Epithelial cell of esophagus (primary cell): ENCODE measurements at regions not wholly inside any gene's neighbourhood (a gene's known extent, or its start where the extent isn't known, plus 50 kb on each side); places are given as distances from the start of the nearest gene placed in this dataset.

Source experiments
- DNase-seq: peaks from one replicate; pipeline ENCODE4 v3.0.0; 2010; ENCODE audit warnings: low read depth
- H3K4me3 ChIP-seq: 2 replicates; pipeline ENCODE4 v1.5.1; 2011; ENCODE audit warnings: mild to moderate bottlenecking, low read length, control low read depth
- TF ChIP-seq, protein P1 (sequence below): IDR thresholded peaks from 2 replicates; pipeline ENCODE4 v1.5.1; 2011; ENCODE audit warnings: low read depth, mild to moderate bottlenecking, low read length, control low read depth, inconsistent platforms; ENCODE audit not compliant: insufficient read depth; ENCODE audit errors: missing control alignments

DNA sequence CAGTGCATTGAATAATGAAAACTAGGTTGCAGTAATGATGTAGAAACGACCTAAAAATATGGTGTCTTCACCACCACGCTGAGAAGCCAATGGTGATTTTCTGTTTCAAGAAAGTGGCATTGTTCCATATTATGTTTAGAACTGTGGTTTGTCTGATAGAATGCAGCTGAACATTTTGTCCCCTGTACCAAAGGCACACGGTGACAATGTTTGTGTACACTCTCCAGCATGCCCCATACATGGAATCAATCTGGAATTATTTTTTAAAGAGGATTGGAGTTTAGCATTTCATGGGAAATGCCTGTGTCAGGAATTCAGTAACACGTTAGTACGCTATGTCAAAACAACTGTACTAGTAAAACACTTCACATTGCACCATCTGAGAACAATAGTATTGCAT is 237.4 kb upstream of the AUTS2 start:
- no peak for DNase-seq
- H3K4me3 ChIP-seq, result no peak overlapping the region
- TF ChIP-seq, protein P1, sequence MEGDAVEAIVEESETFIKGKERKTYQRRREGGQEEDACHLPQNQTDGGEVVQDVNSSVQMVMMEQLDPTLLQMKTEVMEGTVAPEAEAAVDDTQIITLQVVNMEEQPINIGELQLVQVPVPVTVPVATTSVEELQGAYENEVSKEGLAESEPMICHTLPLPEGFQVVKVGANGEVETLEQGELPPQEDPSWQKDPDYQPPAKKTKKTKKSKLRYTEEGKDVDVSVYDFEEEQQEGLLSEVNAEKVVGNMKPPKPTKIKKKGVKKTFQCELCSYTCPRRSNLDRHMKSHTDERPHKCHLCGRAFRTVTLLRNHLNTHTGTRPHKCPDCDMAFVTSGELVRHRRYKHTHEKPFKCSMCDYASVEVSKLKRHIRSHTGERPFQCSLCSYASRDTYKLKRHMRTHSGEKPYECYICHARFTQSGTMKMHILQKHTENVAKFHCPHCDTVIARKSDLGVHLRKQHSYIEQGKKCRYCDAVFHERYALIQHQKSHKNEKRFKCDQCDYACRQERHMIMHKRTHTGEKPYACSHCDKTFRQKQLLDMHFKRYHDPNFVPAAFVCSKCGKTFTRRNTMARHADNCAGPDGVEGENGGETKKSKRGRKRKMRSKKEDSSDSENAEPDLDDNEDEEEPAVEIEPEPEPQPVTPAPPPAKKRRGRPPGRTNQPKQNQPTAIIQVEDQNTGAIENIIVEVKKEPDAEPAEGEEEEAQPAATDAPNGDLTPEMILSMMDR, result no peak

DNA sequence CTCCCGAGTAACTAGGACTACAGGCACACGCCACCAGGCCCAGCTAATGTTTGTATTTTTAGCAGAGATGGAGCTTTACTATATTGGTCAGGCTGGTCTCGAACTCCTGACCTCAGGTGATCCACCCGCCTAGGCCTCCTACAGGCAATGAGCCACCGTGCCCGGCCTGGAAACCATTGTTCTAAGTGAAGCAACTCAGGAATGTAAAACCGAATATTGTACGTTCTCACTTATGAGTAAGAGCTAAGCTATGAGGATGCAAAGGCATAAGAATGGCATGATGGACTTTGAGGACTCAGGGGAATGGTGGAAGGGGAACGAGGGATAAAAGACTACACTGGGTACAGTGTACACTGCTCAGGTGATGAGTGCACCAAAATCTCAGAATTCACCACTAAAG is 235.1 kb upstream of the AUTS2 start:
- H3K4me3 ChIP-seq, result no peak overlapping the region
- TF ChIP-seq, protein P1, result no peak
- no peak for DNase-seq

GRCh38 chr7:69364813-69365643 is 233.2 kb upstream of the AUTS2 start:
- no peak for DNase-seq
- TF ChIP-seq, protein P1, result no peak
- no peak overlapping the region for H3K4me3 ChIP-seq

DNA sequence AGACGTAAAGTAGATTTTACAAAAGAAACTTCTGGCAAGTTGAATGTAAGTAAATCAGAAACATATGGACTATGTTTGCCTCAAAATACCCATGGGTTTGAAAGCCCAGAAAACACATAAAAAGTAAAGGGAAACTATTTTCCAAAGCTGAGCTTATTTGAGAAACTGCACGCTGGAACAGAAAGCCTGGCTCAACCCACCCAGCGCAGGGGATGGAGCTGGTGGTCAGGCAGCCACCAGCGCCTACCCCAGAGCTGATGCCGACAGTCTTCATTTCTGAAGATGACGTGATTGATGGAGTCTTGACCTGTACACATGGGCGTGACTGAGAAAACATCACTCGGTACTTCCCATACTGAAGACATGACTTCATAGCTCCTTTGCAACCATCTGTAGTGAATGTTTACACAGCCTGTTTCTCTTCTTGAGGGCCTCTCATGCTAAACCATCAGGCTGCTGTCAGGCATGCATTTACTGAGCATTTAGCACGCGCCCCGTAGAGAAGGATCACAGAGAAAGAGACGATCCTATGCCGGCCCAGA is 232.6 kb upstream of the AUTS2 start:
- no peak for DNase-seq
- TF ChIP-seq, protein P1, result no peak
- H3K4me3 ChIP-seq, result no peak overlapping the region

DNA sequence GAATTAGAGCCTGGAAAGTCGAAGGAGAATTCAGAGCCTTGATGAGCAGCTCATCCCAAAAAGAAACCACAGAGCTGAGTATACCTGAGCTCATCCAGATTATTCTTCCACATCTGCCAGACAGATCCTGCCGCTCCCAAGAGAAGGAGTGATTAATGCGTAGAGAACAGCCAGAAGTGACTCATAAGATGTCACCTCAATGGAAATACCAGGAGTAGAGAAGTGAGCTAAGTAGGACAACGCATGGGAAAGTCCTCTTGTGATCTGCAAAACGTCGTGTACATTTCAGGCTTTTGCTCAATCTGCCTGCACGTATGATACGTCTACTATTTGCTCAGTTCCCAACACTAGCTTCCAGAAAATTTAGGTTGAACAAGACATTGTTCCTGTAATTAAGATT is 230.5 kb upstream of the AUTS2 start:
- DNase-seq, result no peak
- TF ChIP-seq, protein P1, result no peak
- H3K4me3 ChIP-seq, result no peak overlapping the region

- TF ChIP-seq, protein P1, result no peak
- H3K4me3 ChIP-seq, result no peak overlapping the region
- DNase-seq, result no peak
These were observed 224.9 kb upstream of the AUTS2 start for GRCh38 chr7:69373171-69374043.
